ENCODE measurements at regions not wholly inside any gene's neighbourhood (a gene's known extent, or its start where the extent isn't known, plus 50 kb on each side); places are given as distances from the start of the nearest gene placed in this dataset.

GRCh38 chr16:8271344-8271743, 319.0 kb downstream of the TMEM114 start:
- no peak for DNase-seq (ENCODE audit: low read depth in 3 of 3)

DNA sequence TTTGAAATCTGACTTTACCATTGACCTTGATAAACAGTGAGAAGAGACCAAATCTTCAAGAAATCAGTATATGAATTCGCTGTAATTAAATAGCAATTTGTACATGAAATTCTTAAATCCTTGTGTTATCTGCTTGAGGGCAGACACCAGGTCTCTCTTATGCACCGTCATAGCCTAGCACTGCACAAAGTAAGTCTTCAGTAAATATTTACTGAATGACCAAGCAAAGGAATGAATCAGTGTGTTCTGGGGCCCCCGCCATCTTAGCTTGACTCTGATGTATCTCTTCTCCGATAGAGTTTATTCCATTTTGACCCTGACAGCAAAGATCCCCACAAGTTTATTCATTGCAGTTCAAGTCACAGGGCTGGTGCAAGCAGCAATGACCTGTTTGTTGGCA, 328.0 kb downstream of the TMEM114 start:
- DNase-seq (ENCODE audit: low read depth in 3 of 3) = no peak

GRCh38 chr16:8260140-8260539, 330.2 kb downstream of the TMEM114 start:
- no peak for DNase-seq (ENCODE audit: low read depth in 3 of 3)

DNA sequence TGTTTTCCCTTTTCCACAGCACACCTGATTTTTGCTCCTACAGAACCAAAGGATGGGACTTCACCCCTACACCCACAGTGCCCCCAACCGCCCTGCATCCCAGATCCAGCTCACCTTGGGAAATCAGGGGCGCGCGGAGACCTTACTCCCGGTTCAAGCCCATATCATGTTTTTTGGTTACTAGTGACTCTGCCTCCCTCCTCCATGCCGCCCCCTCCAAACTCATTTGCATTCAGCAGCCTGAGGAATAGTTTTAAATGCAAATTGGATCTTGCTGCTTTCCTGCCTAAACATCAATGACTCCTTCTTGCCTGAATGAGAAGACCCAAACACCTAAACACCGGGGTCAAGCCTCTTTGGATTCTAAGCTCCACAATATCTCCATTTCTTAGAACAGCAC, 331.8 kb downstream of the TMEM114 start:
- no peak for DNase-seq (ENCODE audit: low read depth in 3 of 3)

DNA sequence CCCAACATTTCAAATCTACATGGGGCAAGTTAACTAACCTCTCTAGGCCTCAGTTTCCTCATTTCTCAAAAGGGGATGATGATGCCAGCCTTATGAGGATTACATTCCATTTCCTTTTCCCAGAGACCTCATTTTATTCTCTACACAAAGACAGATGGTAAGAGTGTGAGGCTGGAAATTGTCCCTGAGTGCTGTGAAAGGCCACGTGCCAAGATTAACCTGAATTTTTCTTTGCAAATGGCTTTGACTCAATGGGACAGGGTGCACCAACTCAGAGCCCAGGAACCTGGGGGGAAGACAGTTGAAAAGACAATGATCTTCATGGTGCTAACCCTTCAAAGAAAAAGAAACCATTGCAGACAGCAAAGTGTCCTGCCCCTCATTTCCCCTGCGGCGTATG, 332.8 kb downstream of the TMEM114 start:
- no peak for DNase-seq (ENCODE audit: low read depth in 3 of 3)

GRCh38 chr16:8254405-8254804, 335.9 kb downstream of the TMEM114 start:
- DNase-seq (ENCODE audit: low read depth in 3 of 3) = no peak

DNA sequence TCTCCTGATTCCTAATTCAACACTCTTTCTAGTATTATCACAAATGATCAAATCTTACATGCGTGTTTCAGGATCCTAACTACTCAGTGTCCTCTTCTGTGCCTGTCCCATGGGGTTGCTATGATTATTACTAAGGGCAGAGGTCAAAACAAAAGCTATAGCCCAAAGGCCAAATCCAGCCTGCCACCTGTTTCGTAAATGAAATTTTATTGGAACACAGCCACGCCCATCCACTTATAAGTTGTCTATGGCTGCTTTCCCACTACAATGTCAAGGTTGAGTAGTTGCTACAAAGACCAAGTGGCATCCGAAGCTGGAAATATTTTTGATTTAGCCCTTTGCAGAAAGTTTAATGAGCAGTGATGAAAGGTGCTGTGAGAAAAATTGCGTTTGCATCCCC, 336.6 kb downstream of the TMEM114 start:
- no peak for DNase-seq (ENCODE audit: low read depth in 3 of 3)

DNA sequence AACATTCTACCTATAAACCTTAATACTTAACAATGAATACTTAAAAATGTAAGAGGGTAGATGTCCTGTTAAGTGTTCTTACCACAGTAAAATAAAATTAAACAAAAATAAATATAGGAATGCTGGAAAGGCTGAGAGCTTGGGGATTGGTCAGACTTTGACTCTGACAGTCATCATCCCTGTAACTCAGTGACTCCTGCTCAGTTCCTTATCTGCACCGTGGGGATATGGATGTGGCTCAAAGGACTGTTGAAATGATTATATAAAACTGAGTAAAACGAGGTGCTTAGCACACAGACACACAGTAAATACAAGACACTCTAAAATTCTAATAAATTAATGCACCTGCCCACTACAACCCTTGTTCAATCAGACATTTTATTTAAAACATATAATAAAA, 338.6 kb downstream of the TMEM114 start:
- no peak for DNase-seq (ENCODE audit: low read depth in 3 of 3)

DNA sequence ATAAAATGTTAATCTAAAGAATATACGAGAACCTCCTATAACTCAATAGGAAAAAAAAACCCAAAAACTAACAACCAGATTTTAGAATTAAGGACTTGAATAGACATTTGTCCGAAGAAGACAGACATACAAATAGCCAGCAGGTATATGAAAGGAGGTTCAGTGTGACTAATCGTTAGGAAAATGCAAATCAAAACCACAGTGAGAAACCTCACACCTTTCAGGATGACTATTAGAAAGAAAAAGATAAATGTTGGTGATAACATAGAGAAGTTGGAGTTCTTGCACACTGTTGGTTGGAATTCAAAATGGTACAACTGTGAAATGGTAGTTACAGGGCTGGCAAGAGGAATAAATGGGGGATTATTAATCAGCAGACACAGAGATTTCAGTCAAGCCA, 339.0 kb downstream of the TMEM114 start:
- no peak for DNase-seq (ENCODE audit: low read depth in 3 of 3)

DNA sequence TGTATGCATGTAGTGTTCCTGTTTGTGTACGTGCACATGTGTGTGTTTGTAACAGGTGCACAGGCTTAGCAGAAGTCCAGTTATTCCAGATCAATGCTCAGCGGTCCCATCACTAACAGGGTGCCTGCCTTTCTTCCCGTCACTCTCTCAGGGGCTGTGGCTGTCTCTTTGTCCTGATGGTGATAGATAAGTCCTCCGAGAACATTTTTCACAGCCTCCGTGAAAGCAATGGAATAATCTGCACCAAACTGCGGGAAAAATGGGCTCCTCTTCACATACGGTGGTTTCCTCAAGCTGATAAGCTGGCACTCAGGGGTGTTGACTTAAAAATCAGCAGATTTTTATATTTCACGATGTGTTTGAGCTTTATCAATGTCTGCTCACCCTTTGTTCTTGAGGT, 342.3 kb downstream of the TMEM114 start:
- DNase-seq (ENCODE audit: low read depth in 3 of 3) = no peak

DNA sequence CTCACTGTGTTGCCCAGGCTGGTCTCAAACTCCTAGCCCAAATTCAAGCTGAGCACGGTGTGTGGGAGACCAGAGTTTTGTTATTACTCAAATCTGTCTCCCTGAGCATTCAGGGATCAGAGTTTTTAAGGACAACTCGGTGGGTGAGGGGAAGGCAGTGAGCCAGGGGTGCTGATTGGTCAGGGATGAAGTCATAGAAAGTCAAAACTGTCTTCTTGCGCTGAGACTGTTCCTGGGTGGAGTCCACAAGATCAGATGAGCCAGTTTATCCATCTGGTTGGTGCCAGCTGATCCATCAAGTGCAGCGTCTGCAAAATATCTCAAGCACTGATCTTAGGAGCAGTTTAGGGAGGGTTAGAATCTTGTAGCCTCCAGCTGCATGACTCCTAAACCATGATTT, 346.3 kb downstream of the TMEM114 start:
- no peak for DNase-seq (ENCODE audit: low read depth in 3 of 3)

- no peak for DNase-seq (ENCODE audit: low read depth in 3 of 3)
These were observed 348.9 kb downstream of the TMEM114 start for GRCh38 chr16:8241408-8241807.

- DNase-seq (ENCODE audit: low read depth in 3 of 3) = no peak
These were observed 350.9 kb downstream of the TMEM114 start for GRCh38 chr16:8239443-8239842.

GRCh38 chr16:8237452-8237851, 352.9 kb downstream of the TMEM114 start:
- DNase-seq (ENCODE audit: low read depth in 3 of 3) = no peak

- no peak for DNase-seq (ENCODE audit: low read depth in 3 of 3)
These were observed 353.5 kb downstream of the TMEM114 start for GRCh38 chr16:8236816-8237215.

DNA sequence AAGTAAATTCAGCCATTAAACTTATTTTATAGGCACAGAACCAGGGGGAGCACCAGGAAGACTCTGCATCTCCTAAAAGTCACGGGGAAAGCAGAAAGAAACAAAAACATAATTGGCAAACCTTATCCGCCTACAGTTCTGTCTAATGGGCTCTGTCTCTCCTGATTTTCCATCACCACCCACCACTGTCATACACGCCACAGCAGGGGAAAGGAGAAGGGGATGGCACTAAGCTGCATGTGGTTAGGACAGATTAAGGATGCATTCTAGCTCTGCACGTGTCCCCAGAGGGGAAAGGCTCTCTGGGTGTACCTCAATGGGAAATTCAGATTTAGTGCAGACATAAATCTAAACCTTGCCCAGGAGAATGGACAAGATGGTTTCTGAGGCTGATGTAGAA, 359.8 kb downstream of the TMEM114 start:
- no peak for DNase-seq (ENCODE audit: low read depth in 3 of 3)

DNA sequence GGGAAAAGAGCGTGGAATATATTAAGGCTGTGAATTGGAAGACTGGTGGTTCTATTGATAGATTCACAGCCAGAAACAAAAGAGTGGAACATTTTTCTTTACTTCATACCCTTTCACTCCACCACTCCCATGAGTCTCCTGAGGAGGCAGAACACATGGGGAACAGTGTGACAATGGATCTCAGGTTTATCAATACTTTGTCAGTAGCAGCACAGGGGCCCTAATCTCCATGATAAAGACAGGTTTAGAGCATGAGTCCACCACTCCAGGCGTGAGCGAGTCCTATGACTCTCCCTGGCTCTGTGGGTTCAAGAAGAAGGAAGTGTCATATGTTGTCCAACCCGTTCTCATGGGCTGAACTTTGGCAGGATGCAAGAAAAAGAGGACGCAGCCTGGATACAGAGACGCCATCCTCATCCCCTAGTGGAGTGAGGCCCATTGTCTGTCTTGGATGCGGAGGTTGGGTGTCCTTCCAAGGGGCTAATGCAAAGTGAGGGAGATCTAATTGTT, 361.2 kb downstream of the TMEM114 start:
- no peak for DNase-seq (ENCODE audit: low read depth in 3 of 3)

GRCh38 chr16:8217201-8217600, 373.1 kb downstream of the TMEM114 start:
- no peak for DNase-seq (ENCODE audit: low read depth in 3 of 3)

GRCh38 chr16:8204769-8205168, 385.5 kb downstream of the TMEM114 start:
- no peak for DNase-seq (ENCODE audit: low read depth in 3 of 3)

DNA sequence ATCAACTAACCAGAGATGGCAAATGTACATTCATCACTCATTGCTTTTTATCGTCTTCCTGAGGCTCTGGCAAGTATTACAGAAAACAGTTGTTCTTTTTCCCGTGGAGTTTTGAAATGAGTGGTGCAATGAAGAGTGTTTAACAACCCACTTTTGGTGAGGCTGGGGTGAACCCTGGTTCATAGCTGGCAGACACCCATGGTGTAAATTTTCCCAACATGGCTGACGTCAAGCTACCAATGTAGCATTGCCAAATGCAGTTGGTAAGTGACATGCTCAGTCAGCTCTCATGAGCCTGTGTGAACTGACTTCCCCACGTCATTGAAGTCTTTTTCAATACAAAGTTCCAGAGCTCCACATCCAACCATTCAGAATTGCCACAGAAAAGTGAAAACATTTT, 386.2 kb downstream of the TMEM114 start:
- DNase-seq (ENCODE audit: low read depth in 3 of 3) = no peak

DNA sequence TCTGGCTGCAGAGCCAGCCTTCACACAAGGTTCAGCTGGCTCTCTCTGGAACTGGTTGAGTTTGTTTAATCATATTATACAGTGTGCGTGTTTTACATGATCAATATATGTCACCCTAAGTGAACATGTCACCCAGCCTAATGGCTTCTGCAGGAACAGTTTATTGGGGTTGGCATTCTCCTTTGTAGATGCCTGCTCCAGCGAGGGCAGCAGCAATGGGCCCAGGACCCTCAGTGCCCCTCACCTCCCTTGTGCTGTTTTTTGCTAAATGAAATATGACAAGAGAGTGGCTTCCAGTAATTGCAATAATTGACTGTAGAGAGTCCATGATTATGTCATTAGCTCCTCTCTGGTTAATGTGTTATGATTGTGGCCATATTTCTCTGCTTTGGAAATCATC, 387.2 kb downstream of the TMEM114 start:
- no peak for DNase-seq (ENCODE audit: low read depth in 3 of 3)

GRCh38 chr16:8200839-8201238, 389.5 kb downstream of the TMEM114 start:
- DNase-seq (ENCODE audit: low read depth in 3 of 3) = no peak

- DNase-seq (ENCODE audit: low read depth in 3 of 3) = no peak
These were observed 390.9 kb downstream of the TMEM114 start for GRCh38 chr16:8199390-8199789.

DNA sequence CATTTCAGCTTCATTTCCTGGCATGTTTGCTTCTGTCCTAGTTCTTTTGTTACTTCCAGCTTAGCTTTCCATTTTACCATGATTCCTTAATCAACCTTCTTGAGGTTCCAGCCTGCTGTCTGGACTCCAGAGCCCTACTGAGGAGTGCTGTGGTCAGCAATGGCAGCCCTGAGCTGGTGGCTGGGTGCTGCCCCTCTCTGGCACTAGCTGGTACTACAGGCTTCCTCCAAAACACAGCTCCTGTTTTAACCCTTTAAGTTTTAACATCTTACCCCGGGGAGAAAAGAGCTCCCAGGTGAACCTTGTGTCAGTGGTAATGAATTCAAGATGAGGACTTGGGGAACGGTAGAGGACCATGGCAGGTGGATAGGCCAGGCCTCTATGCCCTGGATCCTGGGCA, 395.5 kb downstream of the TMEM114 start:
- no peak for DNase-seq (ENCODE audit: low read depth in 3 of 3)

GRCh38 chr16:8188841-8189240, 401.5 kb downstream of the TMEM114 start:
- no peak for DNase-seq (ENCODE audit: low read depth in 3 of 3)
